ENCODE measurements at regions not wholly inside any gene's neighbourhood (a gene's known extent, or its start where the extent isn't known, plus 50 kb on each side); places are given as distances from the start of the nearest gene placed in this dataset.

GRCh38 chr13:109307027-109307426 is 479.4 kb downstream of the IRS2 start:
- Histone ChIP-seq H3K9ac (ENCODE audit: low read depth, low read length) (no peak overlapping the region), H2AFZ (ENCODE audit: low read depth, low read length) (no peak overlapping the region), H3K36me3 (ENCODE audit: insufficient read depth, low read length) (no peaks in the 10 kb centered on the region), H3K27ac (ENCODE audit: low read length) (no peak overlapping the region), H3K9me3 (ENCODE audit: insufficient read depth, low read length, severe bottlenecking) (no peaks in the 10 kb centered on the region), H3K4me1 (ENCODE audit: insufficient read depth, low read length) (no peaks in the 10 kb centered on the region), H3K4me3 (ENCODE audit: low read depth in 1 of 2, low read length in 2 of 2) (no peak overlapping the region), H3K4me2 (ENCODE audit: insufficient read depth, low read length) (no peak overlapping the region), H4K20me1 (ENCODE audit: insufficient read depth, low read length) (no peaks in the 10 kb centered on the region), H3K79me2 (ENCODE audit: insufficient read depth, low read length) (no peaks in the 10 kb centered on the region), H3K27me3 (ENCODE audit: insufficient read depth, low read length, poor library complexity) (no peaks in the 10 kb centered on the region)
- ATAC-seq (ENCODE audit: insufficient read depth, low read depth) (no peak), DNase-seq (no peak)
- TF ChIP-seq EZH2 (IDR thresholded peaks at IDR 0.05; ENCODE audit: borderline replicate concordance, low read depth, low read length, severe bottlenecking) (no peak), CTCF (IDR thresholded peaks at IDR 0.05; ENCODE audit: borderline replicate concordance, extremely low read depth, low read length, poor library complexity, severe bottlenecking) (no peak)

GRCh38 chr13:109301726-109302125 is 484.7 kb downstream of the IRS2 start:
- no peaks in the 10 kb centered on the region for H4K20me1 ChIP-seq (ENCODE audit: insufficient read depth, low read length)
- H3K27ac ChIP-seq (ENCODE audit: low read length), result no peak overlapping the region
- H3K9me3 ChIP-seq (ENCODE audit: insufficient read depth, low read length, severe bottlenecking), result no peaks in the 10 kb centered on the region
- H2AFZ ChIP-seq (ENCODE audit: low read depth, low read length), result no peak overlapping the region
- DNase-seq, result no peak
- H3K36me3 ChIP-seq (ENCODE audit: insufficient read depth, low read length), result no peaks in the 10 kb centered on the region
- no peak overlapping the region for H3K9ac ChIP-seq (ENCODE audit: low read depth, low read length)
- H3K4me2 ChIP-seq (ENCODE audit: insufficient read depth, low read length), result no peak overlapping the region
- no peaks in the 10 kb centered on the region for H3K4me1 ChIP-seq (ENCODE audit: insufficient read depth, low read length)
- no peaks in the 10 kb centered on the region for H3K79me2 ChIP-seq (ENCODE audit: insufficient read depth, low read length)
- TF ChIP-seq EZH2 (IDR thresholded peaks at IDR 0.05; ENCODE audit: borderline replicate concordance, low read depth, low read length, severe bottlenecking) (no peak), CTCF (IDR thresholded peaks at IDR 0.05; ENCODE audit: borderline replicate concordance, extremely low read depth, low read length, poor library complexity, severe bottlenecking) (no peak)
- no peak overlapping the region for H3K4me3 ChIP-seq (ENCODE audit: low read depth in 1 of 2, low read length in 2 of 2)
- no peaks in the 10 kb centered on the region for H3K27me3 ChIP-seq (ENCODE audit: insufficient read depth, low read length, poor library complexity)
- ATAC-seq (ENCODE audit: insufficient read depth, low read depth), result no peak

- Histone ChIP-seq H3K4me2 (ENCODE audit: insufficient read depth, low read length) (no peak overlapping the region), H3K27me3 (ENCODE audit: insufficient read depth, low read length, poor library complexity) (no peaks in the 10 kb centered on the region), H3K36me3 (ENCODE audit: insufficient read depth, low read length) (no peaks in the 10 kb centered on the region), H3K9me3 (ENCODE audit: insufficient read depth, low read length, severe bottlenecking) (peaks cover 2% of the 10 kb centered on the region), H2AFZ (ENCODE audit: low read depth, low read length) (no peak overlapping the region), H3K27ac (ENCODE audit: low read length) (no peak overlapping the region), H3K9ac (ENCODE audit: low read depth, low read length) (no peak overlapping the region), H3K4me3 (ENCODE audit: low read depth in 1 of 2, low read length in 2 of 2) (no peak overlapping the region), H4K20me1 (ENCODE audit: insufficient read depth, low read length) (no peaks in the 10 kb centered on the region), H3K4me1 (ENCODE audit: insufficient read depth, low read length) (no peaks in the 10 kb centered on the region), H3K79me2 (ENCODE audit: insufficient read depth, low read length) (no peaks in the 10 kb centered on the region)
- TF ChIP-seq EZH2 (IDR thresholded peaks at IDR 0.05; ENCODE audit: borderline replicate concordance, low read depth, low read length, severe bottlenecking) (no peak), CTCF (IDR thresholded peaks at IDR 0.05; ENCODE audit: borderline replicate concordance, extremely low read depth, low read length, poor library complexity, severe bottlenecking) (no peak)
- DNase-seq (no peak), ATAC-seq (ENCODE audit: insufficient read depth, low read depth) (no peak)
These were observed 485.1 kb downstream of the IRS2 start for GRCh38 chr13:109301276-109301675.

GRCh38 chr13:109297628-109298027 is 488.8 kb downstream of the IRS2 start:
- ATAC-seq (ENCODE audit: insufficient read depth, low read depth), result no peak
- Histone ChIP-seq H3K4me3 (ENCODE audit: low read depth in 1 of 2, low read length in 2 of 2) (no peak overlapping the region), H4K20me1 (ENCODE audit: insufficient read depth, low read length) (no peaks in the 10 kb centered on the region), H2AFZ (ENCODE audit: low read depth, low read length) (no peak overlapping the region), H3K79me2 (ENCODE audit: insufficient read depth, low read length) (no peaks in the 10 kb centered on the region), H3K27me3 (ENCODE audit: insufficient read depth, low read length, poor library complexity) (no peaks in the 10 kb centered on the region), H3K4me2 (ENCODE audit: insufficient read depth, low read length) (no peak overlapping the region), H3K27ac (ENCODE audit: low read length) (no peak overlapping the region), H3K36me3 (ENCODE audit: insufficient read depth, low read length) (no peaks in the 10 kb centered on the region), H3K9ac (ENCODE audit: low read depth, low read length) (no peak overlapping the region), H3K4me1 (ENCODE audit: insufficient read depth, low read length) (no peaks in the 10 kb centered on the region), H3K9me3 (ENCODE audit: insufficient read depth, low read length, severe bottlenecking) (peaks cover 10% of the 10 kb centered on the region)
- no peak for TF ChIP-seq CTCF (IDR thresholded peaks at IDR 0.05; ENCODE audit: borderline replicate concordance, extremely low read depth, low read length, poor library complexity, severe bottlenecking)
- TF ChIP-seq EZH2 (IDR thresholded peaks at IDR 0.05; ENCODE audit: borderline replicate concordance, low read depth, low read length, severe bottlenecking), result no peak
- no peak for DNase-seq

Measured in DND-41 (cell line).